HG03432 (cell line): ENCODE measurements at regions not wholly inside any gene's neighbourhood (a gene's known extent, or its start where the extent isn't known, plus 50 kb on each side); places are given as distances from the start of the nearest gene placed in this dataset.

Source experiments
- ATAC-seq: cut with Tn5 transposase; IDR thresholded peaks from one replicate; pipeline ENCODE4 v1.9.1; 2021; ENCODE audit warnings: mild to moderate bottlenecking, moderate library complexity; ENCODE audit not compliant: unreplicated experiment

- no peak for ATAC-seq
Measured at GRCh38 chr6:44559486-44560270, 172.2 kb downstream of the CDC5L start.

GRCh38 chr6:44560458-44561059, 173.1 kb downstream of the CDC5L start:
- no peak for ATAC-seq

GRCh38 chr6:44561060-44561623, 173.6 kb downstream of the CDC5L start:
- no peak for ATAC-seq

- ATAC-seq = no peak
Measured at GRCh38 chr6:44561832-44562665, 174.5 kb downstream of the CDC5L start.

- ATAC-seq = no peak
Measured at GRCh38 chr6:44563397-44563796, 175.9 kb downstream of the CDC5L start.

- ATAC-seq = no peak
Measured at GRCh38 chr6:44564906-44565524, 177.5 kb downstream of the CDC5L start.

- ATAC-seq = no peak
Measured at GRCh38 chr6:44567406-44567805, 179.9 kb downstream of the CDC5L start.

- ATAC-seq = no peak
Measured at GRCh38 chr6:44569131-44569530, 181.6 kb downstream of the CDC5L start.

GRCh38 chr6:44569931-44570385, 182.5 kb downstream of the CDC5L start:
- no peak for ATAC-seq

GRCh38 chr6:44571510-44571909, 184.0 kb downstream of the CDC5L start:
- no peak for ATAC-seq

- no peak for ATAC-seq
Measured at GRCh38 chr6:44572346-44572745, 184.8 kb downstream of the CDC5L start.

GRCh38 chr6:44575644-44576043, 188.1 kb downstream of the CDC5L start:
- ATAC-seq = no peak

GRCh38 chr6:44576132-44576631, 188.7 kb downstream of the CDC5L start:
- ATAC-seq = no peak

GRCh38 chr6:44580901-44581300, 193.4 kb downstream of the CDC5L start:
- no peak for ATAC-seq

GRCh38 chr6:44582930-44583329, 195.4 kb downstream of the CDC5L start:
- no peak for ATAC-seq

GRCh38 chr6:44590471-44590870, 203.0 kb downstream of the CDC5L start:
- ATAC-seq = no peak

GRCh38 chr6:44593539-44593944, 206.0 kb downstream of the CDC5L start:
- peak; percentile 60 for ATAC-seq

- no peak for ATAC-seq
Measured at GRCh38 chr6:44594481-44594880, 207.0 kb downstream of the CDC5L start.

- ATAC-seq = no peak
Measured at GRCh38 chr6:44598679-44599078, 211.2 kb downstream of the CDC5L start.

GRCh38 chr6:44599672-44600071, 212.2 kb downstream of the CDC5L start:
- no peak for ATAC-seq
